OCI-LY3 (cell line): ENCODE measurements at regions not wholly inside any gene's neighbourhood (a gene's known extent, or its start where the extent isn't known, plus 50 kb on each side); places are given as distances from the start of the nearest gene placed in this dataset.

Experiments used
- H2AFZ ChIP-seq: fragments of 200-600, 300-600 bp; shearing (Covaris generic); 2 replicates; pipeline ENCODE4 v1.6.0; 2014; ENCODE audit warnings: antibody characterized with exemption, low read depth, low read length
- H3K27ac ChIP-seq: fragments of 200-600, 300-600 bp; sonication (generic); 2 replicates; pipeline ENCODE4 v1.5.1; 2014; ENCODE audit warnings: mild to moderate bottlenecking, low read length, moderate library complexity, mixed read lengths
- H3K27me3 ChIP-seq: fragments of 200-600, 300-600 bp; sonication (generic); 2 replicates; pipeline ENCODE4 v1.6.1; 2014; ENCODE audit warnings: low read depth, low read length, mixed read lengths
- H3K36me3 ChIP-seq: fragments of 200-600, 300-600 bp; sonication (generic); replicated peaks from 2 replicates; pipeline ENCODE3; 2014; ENCODE audit warnings: low read depth, low read length, mixed read lengths
- H3K4me1 ChIP-seq: fragments of 300-600, 200-600 bp; sonication (generic); 2 replicates; pipeline ENCODE4 v1.6.1; 2014; ENCODE audit warnings: low read length, mixed read lengths
- H3K4me2 ChIP-seq: fragments of 200-600, 300-600 bp; sonication (generic); 2 replicates; pipeline ENCODE4 v1.6.1; 2014; ENCODE audit warnings: low read length, mixed read lengths
- H3K4me3 ChIP-seq: fragments of 300-600, 200-600 bp; sonication (generic); 2 replicates; pipeline ENCODE4 v1.5.1; 2014; ENCODE audit warnings: antibody characterized with exemption, mild to moderate bottlenecking, low read length, moderate library complexity
- H3K79me2 ChIP-seq: fragments of 300-600, 200-600 bp; shearing (Covaris generic); 2 replicates; pipeline ENCODE4 v1.6.1; 2014; ENCODE audit warnings: mild to moderate bottlenecking, low read length, mixed read lengths
- H3K9ac ChIP-seq: fragments of 300-600, 200-600 bp; shearing (Covaris generic); 2 replicates; pipeline ENCODE4 v1.6.0; 2014; ENCODE audit warnings: mild to moderate bottlenecking, low read length, moderate library complexity
- H3K9me3 ChIP-seq: fragments of 200-600, 300-600 bp; shearing (Covaris generic); 2 replicates; pipeline ENCODE4 v1.6.1; 2014; ENCODE audit warnings: low read length, mixed read lengths; ENCODE audit not compliant: insufficient read depth
- H4K20me1 ChIP-seq: fragments of 200-600, 300-600 bp; sonication (generic); 2 replicates; pipeline ENCODE4 v1.6.1; 2016; ENCODE audit warnings: low read length, mixed read lengths; ENCODE audit not compliant: insufficient read depth
- CTCF ChIP-seq: fragments of 200-600, 300-600 bp; sonication (generic); IDR thresholded peaks from 2 replicates; pipeline ENCODE4 v1.5.1; 2014; ENCODE audit warnings: antibody characterized with exemption, low read length, low read depth
- EZH2phosphoT487 ChIP-seq: fragments of 200-600 bp; shearing (Covaris generic); IDR thresholded peaks from 2 replicates; pipeline ENCODE4 v1.6.1; 2018; ENCODE audit warnings: antibody characterized with exemption, mixed run types, low read depth

- no peak overlapping the region for H3K9ac ChIP-seq
- H3K27ac ChIP-seq = no peak overlapping the region
- H3K4me1 ChIP-seq = no peaks in the 10 kb centered on the region
- no peak overlapping the region for H2AFZ ChIP-seq
- no peaks in the 10 kb centered on the region for H3K9me3 ChIP-seq
- TF ChIP-seq EZH2phosphoT487 (no peak), CTCF (no peak)
- no peaks in the 10 kb centered on the region for H3K79me2 ChIP-seq
- H3K4me3 ChIP-seq = no peak overlapping the region
- no peaks in the 10 kb centered on the region for H3K36me3 ChIP-seq
- H3K27me3 ChIP-seq = no peaks in the 10 kb centered on the region
- no peak overlapping the region for H3K4me2 ChIP-seq
- no peaks in the 10 kb centered on the region for H4K20me1 ChIP-seq
These were observed 398.1 kb downstream of the MATN1 start for GRCh38 chr1:30325085-30325935.

DNA sequence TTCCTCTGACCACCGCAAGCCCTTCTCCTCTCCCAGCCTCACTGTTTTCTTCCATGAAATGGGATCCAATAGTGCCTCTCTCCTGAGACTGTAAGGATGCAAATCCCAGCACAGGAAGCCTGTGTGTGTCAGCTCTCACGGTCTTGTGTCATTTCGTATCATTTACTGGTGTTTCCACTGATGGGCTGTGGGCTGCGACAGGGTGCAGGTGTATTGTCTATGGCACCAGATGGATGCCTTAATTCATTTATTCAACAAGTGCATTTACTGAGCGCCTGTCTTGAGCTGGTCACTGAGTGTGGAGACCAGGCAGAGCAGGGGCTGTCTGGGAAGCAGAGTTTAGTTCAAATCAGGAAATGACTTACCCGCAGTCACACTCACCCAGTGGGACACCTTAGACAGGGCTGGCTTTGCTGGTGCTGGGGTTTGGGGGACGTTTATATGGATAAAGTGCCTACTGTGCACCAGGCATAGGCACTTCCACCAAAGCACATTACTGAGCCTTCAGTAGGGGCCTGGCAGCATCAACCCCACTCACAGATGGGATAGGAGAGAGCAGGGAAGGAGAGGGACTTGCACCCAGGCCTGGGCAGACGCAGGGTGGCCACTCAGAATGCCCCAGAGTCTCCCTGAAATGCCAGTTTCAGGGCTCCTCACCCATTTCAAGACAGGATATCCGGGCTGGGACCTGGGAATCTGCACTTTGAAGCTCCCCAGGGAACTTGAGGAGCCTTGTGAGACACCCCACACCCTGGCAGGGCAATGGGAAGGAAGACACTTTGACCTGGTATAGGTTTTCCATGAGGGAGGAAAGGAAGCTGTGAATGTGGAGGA lies 398.9 kb downstream of the MATN1 start:
- Histone ChIP-seq H3K27me3 (no peaks in the 10 kb centered on the region), H2AFZ (no peak overlapping the region), H3K9ac (no peak overlapping the region), H3K4me3 (no peak overlapping the region), H3K79me2 (no peaks in the 10 kb centered on the region), H4K20me1 (no peaks in the 10 kb centered on the region), H3K4me2 (no peak overlapping the region), H3K36me3 (no peaks in the 10 kb centered on the region), H3K27ac (no peak overlapping the region), H3K9me3 (no peaks in the 10 kb centered on the region), H3K4me1 (no peaks in the 10 kb centered on the region)
- TF ChIP-seq CTCF (no peak), EZH2phosphoT487 (no peak)

- Histone ChIP-seq H4K20me1 (no peaks in the 10 kb centered on the region), H3K36me3 (no peaks in the 10 kb centered on the region), H3K4me3 (no peak overlapping the region), H3K4me1 (no peaks in the 10 kb centered on the region), H3K4me2 (no peak overlapping the region), H3K79me2 (no peaks in the 10 kb centered on the region), H3K27me3 (no peaks in the 10 kb centered on the region), H3K9ac (no peak overlapping the region), H3K27ac (no peak overlapping the region), H2AFZ (no peak overlapping the region), H3K9me3 (no peaks in the 10 kb centered on the region)
- TF ChIP-seq CTCF = no peak
- TF ChIP-seq EZH2phosphoT487 = no peak
These were observed 399.5 kb downstream of the MATN1 start for GRCh38 chr1:30323841-30324240.

GRCh38 chr1:30323352-30323751 lies 400.0 kb downstream of the MATN1 start:
- no peak for TF ChIP-seq EZH2phosphoT487
- H3K27me3 ChIP-seq = no peaks in the 10 kb centered on the region
- H3K4me2 ChIP-seq = no peak overlapping the region
- H4K20me1 ChIP-seq = no peaks in the 10 kb centered on the region
- no peaks in the 10 kb centered on the region for H3K9me3 ChIP-seq
- no peak overlapping the region for H3K9ac ChIP-seq
- no peaks in the 10 kb centered on the region for H3K4me1 ChIP-seq
- no peaks in the 10 kb centered on the region for H3K36me3 ChIP-seq
- no peak overlapping the region for H3K27ac ChIP-seq
- no peak overlapping the region for H2AFZ ChIP-seq
- H3K79me2 ChIP-seq = no peaks in the 10 kb centered on the region
- H3K4me3 ChIP-seq = no peak overlapping the region
